ENCODE measurements at regions not wholly inside any gene's neighbourhood (a gene's known extent, or its start where the extent isn't known, plus 50 kb on each side); places are given as distances from the start of the nearest gene placed in this dataset.

DNA sequence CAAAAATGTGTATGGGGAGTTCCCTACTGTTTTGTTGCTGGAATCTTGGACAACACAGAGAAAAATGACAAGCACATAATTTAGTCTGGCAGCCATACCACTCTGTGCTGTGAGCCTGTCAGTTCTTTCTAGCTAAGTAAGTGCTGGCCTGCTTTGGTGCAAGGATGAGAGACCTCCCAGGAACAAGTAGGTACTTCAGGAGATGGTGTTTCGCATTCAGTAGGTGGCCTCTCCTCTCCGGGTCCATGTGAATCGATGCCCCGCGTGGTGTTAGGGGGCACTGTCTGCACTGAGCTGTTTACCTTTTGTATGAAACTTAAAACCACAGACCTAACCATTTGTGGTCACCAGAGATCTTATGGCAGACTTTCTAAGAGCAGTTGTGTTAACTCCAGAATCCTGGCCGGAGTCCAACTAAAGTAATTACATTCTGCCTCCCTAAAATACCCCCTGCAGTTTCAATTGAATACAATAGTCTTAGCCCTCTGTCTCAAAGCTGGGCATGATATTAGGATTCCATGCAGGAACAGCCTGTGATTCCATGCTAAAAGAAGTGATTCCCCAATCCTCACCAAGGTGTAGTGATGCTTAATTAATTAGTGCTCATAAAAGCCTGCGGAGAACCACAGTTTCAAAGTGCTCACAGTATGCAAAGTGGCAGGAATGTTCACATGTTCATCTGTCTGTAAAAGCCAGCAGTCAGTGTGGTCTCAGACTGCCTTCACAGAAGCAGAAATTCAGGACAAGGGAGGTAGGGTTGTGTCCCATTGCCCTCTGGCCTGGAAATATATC lies 64.2 kb downstream of the LLPH start:
- Mint-ChIP-seq H3K27ac (ENCODE audit: unreplicated experiment) (no peak overlapping the region), H3K27me3 (ENCODE audit: unreplicated experiment) (no peaks in the 10 kb centered on the region), H3K9me3 (ENCODE audit: unreplicated experiment) (no peaks in the 10 kb centered on the region), H3K36me3 (ENCODE audit: low read depth, unreplicated experiment) (no peaks in the 10 kb centered on the region), H3K4me1 (ENCODE audit: unreplicated experiment) (peaks cover 18% of the 10 kb centered on the region), H3K4me3 (ENCODE audit: unreplicated experiment) (no peak overlapping the region)
- no peak for TF ChIP-seq CTCF (IDR thresholded peaks at IDR 0.05; ENCODE audit: unreplicated experiment)
- DNase-seq (ENCODE audit: low spot score): no peak

- Mint-ChIP-seq H3K27ac (ENCODE audit: unreplicated experiment) (no peak overlapping the region), H3K9me3 (ENCODE audit: unreplicated experiment) (no peaks in the 10 kb centered on the region), H3K4me3 (ENCODE audit: unreplicated experiment) (no peak overlapping the region), H3K36me3 (ENCODE audit: low read depth, unreplicated experiment) (no peaks in the 10 kb centered on the region), H3K4me1 (ENCODE audit: unreplicated experiment) (peaks cover 16% of the 10 kb centered on the region), H3K27me3 (ENCODE audit: unreplicated experiment) (no peaks in the 10 kb centered on the region)
- no peak for DNase-seq (ENCODE audit: low spot score)
- no peak for TF ChIP-seq CTCF (IDR thresholded peaks at IDR 0.05; ENCODE audit: unreplicated experiment)
Observed at GRCh38 chr12:66065641-66066136, 64.9 kb downstream of the LLPH start.

DNA sequence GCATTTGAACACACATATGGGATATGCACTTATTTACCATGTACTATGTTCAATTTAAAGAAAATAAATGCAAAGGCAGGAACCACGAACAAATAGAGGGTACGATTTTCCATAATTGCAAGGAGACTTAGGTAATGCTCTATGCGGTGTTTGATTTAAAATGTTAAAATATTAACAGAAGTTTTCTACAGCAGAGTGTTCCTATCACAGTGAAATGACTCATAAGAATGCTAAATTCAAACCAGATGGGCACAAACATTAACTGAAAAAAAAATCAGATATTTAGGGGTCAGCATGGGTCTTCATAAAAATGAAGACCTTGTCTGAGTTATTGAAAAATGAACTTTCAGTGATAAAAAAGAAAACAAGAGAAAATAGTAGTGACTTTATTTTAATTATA lies 65.4 kb downstream of the LLPH start:
- H3K4me3 Mint-ChIP-seq (ENCODE audit: unreplicated experiment): no peak overlapping the region
- no peak overlapping the region for H3K27ac Mint-ChIP-seq (ENCODE audit: unreplicated experiment)
- H3K27me3 Mint-ChIP-seq (ENCODE audit: unreplicated experiment): no peaks in the 10 kb centered on the region
- no peak for DNase-seq (ENCODE audit: low spot score)
- H3K36me3 Mint-ChIP-seq (ENCODE audit: low read depth, unreplicated experiment): no peaks in the 10 kb centered on the region
- H3K9me3 Mint-ChIP-seq (ENCODE audit: unreplicated experiment): no peaks in the 10 kb centered on the region
- peaks cover 16% of the 10 kb centered on the region for H3K4me1 Mint-ChIP-seq (ENCODE audit: unreplicated experiment)
- TF ChIP-seq CTCF (IDR thresholded peaks at IDR 0.05; ENCODE audit: unreplicated experiment): no peak

- no peaks in the 10 kb centered on the region for H3K27me3 Mint-ChIP-seq (ENCODE audit: unreplicated experiment)
- no peak for TF ChIP-seq CTCF (IDR thresholded peaks at IDR 0.05; ENCODE audit: unreplicated experiment)
- DNase-seq (ENCODE audit: low spot score): no peak
Observed at GRCh38 chr12:66063916-66064315, 66.6 kb downstream of the LLPH start.

DNA sequence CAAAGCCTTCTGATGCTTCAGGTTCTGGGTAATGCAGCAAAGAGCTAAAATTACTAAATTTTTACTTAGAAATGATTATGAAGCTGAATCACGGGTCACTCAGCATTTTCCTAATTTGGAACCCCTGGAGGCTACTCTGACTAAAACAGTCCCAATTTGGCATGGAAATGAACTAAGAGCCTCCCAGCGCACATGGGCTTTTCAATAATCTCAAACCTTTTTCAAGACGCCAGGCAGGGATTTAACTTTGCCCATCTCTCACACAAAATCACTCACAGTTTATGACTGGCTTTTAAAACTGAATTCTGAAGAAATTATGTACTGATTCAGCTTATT lies 68.3 kb downstream of the LLPH start:
- H3K27me3 Mint-ChIP-seq (ENCODE audit: unreplicated experiment): no peaks in the 10 kb centered on the region
- TF ChIP-seq CTCF (IDR thresholded peaks at IDR 0.05; ENCODE audit: unreplicated experiment): no peak
- H3K36me3 Mint-ChIP-seq (ENCODE audit: low read depth, unreplicated experiment): no peaks in the 10 kb centered on the region
- H3K9me3 Mint-ChIP-seq (ENCODE audit: unreplicated experiment): no peaks in the 10 kb centered on the region
- peaks cover 15% of the 10 kb centered on the region for H3K4me1 Mint-ChIP-seq (ENCODE audit: unreplicated experiment)
- no peak overlapping the region for H3K4me3 Mint-ChIP-seq (ENCODE audit: unreplicated experiment)
- no peak for DNase-seq (ENCODE audit: low spot score)
- H3K27ac Mint-ChIP-seq (ENCODE audit: unreplicated experiment): no peak overlapping the region

More at GRCh38 chr12:66063916-66064315, 66.6 kb downstream of the LLPH start:
- Mint-ChIP-seq H3K27ac (ENCODE audit: unreplicated experiment) (no peak overlapping the region), H3K9me3 (ENCODE audit: unreplicated experiment) (no peaks in the 10 kb centered on the region), H3K4me3 (ENCODE audit: unreplicated experiment) (no peak overlapping the region), H3K36me3 (ENCODE audit: low read depth, unreplicated experiment) (no peaks in the 10 kb centered on the region), H3K4me1 (ENCODE audit: unreplicated experiment) (peaks cover 16% of the 10 kb centered on the region)
